AG09309 (cell line): ENCODE measurements at regions not wholly inside any gene's neighbourhood (a gene's known extent, or its start where the extent isn't known, plus 50 kb on each side); places are given as distances from the start of the nearest gene placed in this dataset.

Source experiments
- DNase-seq: peaks from one replicate; pipeline ENCODE4 v3.0.0-alpha.2; 2010; ENCODE audit warnings: low read depth
- H3K4me3 ChIP-seq: 2 replicates; pipeline ENCODE4 v1.5.1; 2011; ENCODE audit warnings: mild to moderate bottlenecking, low read depth, low read length, moderate library complexity; ENCODE audit not compliant: control insufficient read depth
- TF ChIP-seq, protein P1 (sequence below): IDR thresholded peaks from 2 replicates; pipeline ENCODE4 v1.5.1; 2011; ENCODE audit warnings: mild to moderate bottlenecking, low read depth, low read length, inconsistent platforms; ENCODE audit not compliant: insufficient read depth, control insufficient read depth; ENCODE audit errors: missing control alignments

DNA sequence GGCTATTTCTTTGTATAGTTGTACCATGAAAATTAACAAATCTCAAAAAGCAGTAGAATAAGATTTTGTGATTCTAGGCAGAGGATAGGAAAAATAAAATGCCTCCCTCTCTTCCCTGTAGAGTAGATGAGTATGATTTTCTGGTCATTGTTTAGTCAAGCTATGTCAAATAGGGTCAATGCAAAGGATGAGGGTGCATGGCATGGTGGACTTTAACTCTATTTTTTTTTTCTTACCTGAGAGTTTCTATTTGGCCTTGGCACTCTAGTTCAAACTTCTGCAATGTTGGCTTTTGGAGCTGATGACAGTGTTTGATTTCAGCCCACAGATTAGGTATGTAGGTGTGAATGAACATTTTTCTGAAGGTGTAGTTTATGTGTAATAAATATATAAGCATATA, 224.5 kb downstream of the TRIB2 start:
- H3K4me3 ChIP-seq, result no peak overlapping the region
- TF ChIP-seq, protein P1, sequence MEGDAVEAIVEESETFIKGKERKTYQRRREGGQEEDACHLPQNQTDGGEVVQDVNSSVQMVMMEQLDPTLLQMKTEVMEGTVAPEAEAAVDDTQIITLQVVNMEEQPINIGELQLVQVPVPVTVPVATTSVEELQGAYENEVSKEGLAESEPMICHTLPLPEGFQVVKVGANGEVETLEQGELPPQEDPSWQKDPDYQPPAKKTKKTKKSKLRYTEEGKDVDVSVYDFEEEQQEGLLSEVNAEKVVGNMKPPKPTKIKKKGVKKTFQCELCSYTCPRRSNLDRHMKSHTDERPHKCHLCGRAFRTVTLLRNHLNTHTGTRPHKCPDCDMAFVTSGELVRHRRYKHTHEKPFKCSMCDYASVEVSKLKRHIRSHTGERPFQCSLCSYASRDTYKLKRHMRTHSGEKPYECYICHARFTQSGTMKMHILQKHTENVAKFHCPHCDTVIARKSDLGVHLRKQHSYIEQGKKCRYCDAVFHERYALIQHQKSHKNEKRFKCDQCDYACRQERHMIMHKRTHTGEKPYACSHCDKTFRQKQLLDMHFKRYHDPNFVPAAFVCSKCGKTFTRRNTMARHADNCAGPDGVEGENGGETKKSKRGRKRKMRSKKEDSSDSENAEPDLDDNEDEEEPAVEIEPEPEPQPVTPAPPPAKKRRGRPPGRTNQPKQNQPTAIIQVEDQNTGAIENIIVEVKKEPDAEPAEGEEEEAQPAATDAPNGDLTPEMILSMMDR, result no peak
- no peak for DNase-seq

DNA sequence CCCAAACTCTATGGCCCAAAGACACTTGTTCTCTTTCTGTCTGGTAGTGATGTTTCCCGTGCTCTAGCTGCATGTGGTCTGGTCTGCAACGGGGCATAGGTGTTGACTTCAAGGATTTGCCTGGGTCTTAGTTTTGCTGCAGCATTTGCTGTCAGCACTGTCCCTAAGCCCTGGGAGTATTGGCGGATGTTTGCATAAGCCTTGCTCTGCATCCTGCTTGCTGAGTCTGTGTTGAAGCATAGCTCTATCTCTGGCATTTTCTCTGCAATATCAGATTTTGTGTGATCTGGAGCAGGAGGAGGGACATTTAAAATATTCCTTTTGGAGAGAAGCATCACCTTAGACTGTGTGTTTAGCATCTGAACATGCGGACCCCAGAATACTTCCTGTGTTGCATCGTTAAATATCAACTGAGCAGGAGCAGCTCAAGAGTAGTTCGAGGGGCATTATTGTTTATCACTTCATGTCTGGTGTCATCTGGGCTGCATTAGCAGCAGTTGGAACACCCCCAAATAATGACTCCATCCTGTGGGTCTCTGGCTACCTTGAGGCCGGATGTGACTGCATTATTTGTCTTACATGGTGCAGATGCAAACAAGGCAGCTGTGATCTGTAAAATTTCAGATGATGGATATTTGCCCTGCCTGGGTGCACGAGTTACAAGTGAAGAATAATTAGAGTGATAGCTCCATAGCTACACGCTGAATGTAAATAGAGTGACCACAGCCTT, 231.7 kb downstream of the TRIB2 start:
- no peak for DNase-seq
- TF ChIP-seq, protein P1, result no peak
- no peak overlapping the region for H3K4me3 ChIP-seq

DNA sequence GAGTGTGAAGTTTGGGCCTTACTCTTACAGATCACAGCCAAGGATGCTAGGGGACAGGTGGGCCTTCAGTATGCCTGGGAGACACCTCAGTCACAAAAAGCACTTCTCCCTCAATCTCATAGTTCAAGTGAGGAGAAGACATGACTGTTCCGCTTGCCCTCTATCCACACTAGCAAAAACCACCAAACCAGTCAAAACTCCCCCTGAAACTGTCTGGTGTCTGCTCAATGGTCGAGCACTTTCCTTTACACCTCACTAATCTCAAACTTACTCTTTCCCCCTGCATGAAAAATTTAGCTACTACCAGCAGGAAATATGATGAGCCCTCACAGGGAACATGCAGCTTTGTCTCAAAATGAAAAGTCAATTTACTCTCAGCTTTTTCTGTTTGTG, 232.2 kb downstream of the TRIB2 start:
- TF ChIP-seq, protein P1, result no peak
- DNase-seq, result no peak
- H3K4me3 ChIP-seq, result no peak overlapping the region

DNA sequence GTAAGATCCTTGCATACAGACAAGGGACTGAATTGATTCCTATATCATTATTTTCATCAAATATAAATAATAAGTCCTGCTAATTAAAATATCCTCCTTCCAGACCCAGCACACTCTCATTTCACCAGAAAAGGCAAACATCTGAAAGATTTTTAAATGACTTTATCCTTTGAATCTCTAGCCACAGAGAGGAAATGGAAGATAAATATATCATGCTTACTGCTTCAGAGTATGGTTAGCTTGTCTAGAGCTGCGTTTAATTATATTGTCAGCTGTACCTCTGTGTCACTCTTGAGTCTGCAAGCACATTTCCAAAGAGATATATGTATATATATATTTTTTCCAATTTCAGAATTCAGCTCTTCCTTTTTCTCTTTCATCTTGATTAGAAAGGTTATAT, 232.7 kb downstream of the TRIB2 start:
- no peak for DNase-seq
- TF ChIP-seq, protein P1, result no peak
- H3K4me3 ChIP-seq, result no peak overlapping the region

DNA sequence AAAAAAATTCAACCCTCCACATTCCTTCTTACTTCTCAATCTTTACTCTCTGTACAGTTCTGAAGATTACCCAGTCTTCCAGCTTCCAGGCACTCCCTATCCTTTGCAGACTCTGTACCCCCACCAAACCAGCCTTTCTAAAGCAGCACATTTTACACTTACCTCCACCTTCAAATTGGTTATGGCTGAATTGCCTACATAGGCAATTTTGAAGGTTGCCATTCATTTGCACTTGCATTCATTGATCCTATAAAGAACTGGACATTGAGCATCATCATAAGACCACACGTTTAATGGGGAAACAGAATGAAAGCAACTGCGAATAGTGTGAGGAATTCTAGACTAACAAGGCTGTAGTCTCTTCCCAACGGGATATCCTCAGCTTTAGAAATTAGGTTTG, 233.4 kb downstream of the TRIB2 start:
- no peak for DNase-seq
- TF ChIP-seq, protein P1, result no peak
- no peak overlapping the region for H3K4me3 ChIP-seq

DNA sequence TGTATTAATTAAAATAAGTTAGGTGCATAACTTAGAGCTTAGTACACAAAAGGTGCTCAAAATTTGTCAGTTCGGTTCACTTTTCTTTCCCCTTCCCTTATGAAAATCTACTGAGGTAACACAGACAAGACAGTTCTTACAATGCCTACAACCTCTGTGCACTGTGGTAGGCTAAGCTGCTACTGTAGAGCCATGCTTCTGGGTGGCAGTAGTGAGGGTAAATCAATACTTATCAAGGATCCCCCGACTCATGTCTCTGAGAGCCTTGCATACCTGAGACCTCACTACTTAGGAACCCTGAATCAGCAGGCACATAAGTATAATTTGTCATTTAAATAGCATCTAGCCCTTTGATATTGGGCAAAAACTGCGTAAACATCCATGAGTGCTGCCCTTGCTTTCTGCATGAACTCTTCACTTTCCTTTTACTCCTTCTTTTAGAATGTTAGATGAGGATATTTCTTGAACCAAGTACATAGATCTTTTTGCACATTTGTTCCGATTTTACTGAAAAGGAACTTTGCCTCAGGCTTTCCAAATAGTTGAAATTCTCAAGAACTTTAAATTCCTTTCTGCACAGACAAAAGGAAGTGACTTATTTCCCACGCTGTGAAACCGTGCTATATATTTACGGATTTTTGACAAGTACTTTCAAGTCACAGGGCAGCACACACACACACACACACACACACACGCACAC, 234.4 kb downstream of the TRIB2 start:
- peak; percentile 72 for DNase-seq
- TF ChIP-seq, protein P1, result no peak
- H3K4me3 ChIP-seq, result no peak overlapping the region

DNA sequence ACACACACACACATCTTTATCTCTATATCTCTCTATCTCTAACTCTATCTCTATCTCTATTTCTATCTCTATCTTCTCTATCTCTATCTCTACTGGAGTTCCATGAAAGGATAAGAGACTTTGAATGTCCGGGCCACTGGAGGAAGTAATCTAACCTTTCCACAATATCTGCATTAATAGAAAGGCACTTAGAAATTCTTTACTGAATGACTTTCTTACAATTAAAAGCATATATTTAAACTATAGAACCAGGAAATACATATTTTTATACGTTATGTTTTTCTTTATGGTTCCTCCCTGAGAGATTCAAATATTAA, 234.9 kb downstream of the TRIB2 start:
- no peak overlapping the region for H3K4me3 ChIP-seq
- TF ChIP-seq, protein P1, result no peak
- no peak for DNase-seq
